CD4-positive, alpha-beta T cell treated with Interferon alpha-2 for 1 hour (primary cell): ENCODE measurements at regions not wholly inside any gene's neighbourhood (a gene's known extent, or its start where the extent isn't known, plus 50 kb on each side); places are given as distances from the start of the nearest gene placed in this dataset.

ENCODE experiments used
- DNase-seq, 2 donors: peaks; one replicate each; pipeline ENCODE4 v3.0.0-alpha.2; 2020 to 2022

DNA sequence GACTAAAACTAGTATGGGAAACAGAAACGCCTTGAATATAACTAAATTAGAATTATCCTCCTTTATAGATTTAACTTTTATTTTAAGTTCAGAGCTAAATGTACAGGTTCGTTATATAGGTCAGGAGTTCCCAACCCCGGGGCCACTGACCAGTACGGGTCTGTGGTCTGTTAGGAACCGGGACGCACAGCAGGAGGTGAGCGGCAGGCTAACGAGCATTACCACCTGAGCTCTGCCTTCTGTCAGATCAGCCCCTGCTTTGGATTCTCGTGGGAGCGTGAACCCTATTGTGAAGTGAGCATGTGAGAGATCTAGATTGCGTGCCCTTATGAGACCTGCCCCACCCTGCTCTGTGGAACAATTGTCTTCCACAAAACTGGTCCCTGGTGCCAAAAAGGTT, 51.0 kb downstream of the FAT4 start:
- DNase-seq, result no peak

DNA sequence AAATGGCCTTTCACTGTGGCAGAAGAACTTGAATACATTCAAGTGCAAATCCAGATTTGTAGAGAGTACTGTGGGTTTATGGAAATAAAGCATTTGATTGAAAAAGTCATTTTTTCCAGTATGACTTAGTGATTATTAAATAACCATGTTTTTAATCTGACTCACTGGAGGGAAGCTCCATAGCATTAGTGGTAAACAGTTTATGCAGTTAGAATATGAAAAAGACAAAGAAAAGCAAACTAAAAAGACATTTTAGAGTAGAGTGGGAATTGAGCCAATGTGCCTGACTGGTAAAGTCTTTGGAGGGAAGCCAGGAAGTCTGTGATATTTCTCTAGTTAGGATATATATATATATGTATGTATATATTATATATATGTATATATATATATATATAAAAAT, 53.4 kb downstream of the FAT4 start:
- no peak for DNase-seq

DNA sequence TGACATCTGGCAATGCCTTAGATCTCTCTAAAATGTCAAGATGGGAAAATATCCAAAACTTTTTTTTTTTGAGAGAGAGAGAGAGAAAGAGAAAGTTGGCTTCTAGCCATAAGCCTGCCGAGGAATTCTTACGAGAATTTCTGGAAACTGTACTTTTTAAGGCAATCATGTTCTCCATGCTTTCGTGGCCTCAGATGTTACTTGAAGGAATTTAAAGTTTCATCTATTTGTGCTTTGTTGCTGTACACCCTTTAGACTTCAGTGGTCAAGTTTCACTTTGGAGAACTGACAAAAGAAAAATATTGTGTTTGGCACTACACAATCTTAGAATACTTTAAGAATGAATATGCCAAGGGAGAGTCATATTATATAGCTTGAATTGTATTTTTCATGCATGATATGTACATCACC, 53.9 kb downstream of the FAT4 start:
- no peak for DNase-seq

DNA sequence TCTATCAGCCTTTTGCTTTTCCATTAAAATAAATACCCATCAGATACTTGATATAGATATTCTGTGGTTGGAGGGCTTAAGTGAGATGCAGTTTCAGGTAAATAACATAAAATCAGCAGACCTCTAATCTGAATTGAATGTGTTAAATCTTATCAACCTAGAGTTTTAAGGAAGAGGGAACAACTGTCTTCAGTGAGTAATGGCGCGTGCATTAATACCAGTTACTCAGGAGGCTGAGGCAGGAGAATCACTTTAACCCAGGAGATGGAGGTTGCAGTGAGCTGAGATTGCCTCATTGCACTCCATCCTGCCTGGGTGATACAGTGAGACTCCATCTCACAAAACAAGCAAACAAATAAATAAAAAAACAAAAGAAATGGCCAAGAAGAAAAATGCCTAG, 54.3 kb downstream of the FAT4 start:
- no peak for DNase-seq

DNA sequence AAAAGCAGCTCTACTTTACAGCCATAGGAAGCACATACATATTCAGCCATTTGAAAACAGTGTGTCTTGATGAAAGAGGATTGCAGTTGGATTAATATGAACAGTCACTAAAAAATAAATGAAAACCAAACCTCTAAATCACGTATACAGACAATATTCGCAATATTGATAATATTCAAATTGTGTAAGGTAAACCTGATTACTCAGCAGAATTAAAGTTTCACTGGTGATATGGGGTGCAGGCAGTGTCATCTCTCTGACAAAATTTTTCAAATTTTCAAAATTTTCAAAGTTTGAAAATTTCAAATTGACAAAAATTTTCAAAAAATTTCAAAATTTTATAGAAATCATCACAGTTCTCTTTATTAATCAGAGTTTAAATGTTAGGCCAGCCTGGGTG, 55.7 kb downstream of the FAT4 start:
- DNase-seq, result no peak

DNA sequence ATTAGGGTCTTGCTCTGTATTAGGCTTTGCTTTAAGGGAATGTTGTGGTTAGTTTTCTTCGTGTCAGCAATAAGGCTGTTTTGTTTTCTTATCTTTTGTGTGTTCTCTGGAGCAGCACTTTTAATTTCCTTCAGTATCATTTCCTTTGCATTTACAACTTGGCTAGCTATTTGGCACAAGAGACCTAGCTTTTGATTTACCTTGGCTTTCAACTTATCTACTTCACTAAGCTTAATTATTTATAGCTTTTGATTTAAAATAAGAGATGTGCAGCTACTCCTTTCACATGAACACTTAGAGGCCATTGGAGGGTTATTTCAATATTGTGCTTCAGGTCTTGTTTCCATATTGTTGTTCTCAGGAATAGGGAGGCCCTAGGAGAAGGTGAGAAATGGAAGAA, 68.2 kb downstream of the FAT4 start:
- no peak for DNase-seq

DNA sequence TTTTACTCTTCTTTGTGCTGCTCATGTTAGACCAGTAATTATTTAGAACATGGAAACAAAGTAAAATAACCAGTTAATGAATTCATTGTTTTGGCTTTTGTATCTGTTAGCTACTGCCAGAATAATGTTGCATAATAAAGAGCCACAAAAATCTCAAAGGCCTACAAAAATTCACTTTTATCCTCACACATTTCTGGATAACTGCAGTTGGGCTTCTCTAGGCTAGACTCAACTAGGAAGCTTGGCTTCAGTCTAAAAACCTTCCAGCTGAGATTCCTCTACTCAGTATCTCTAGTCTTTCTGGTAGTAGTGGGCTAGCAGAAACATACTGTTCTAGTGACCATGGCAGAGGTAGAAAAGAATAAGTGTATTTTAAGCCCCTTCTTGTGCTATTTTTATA, 73.0 kb downstream of the FAT4 start:
- DNase-seq, result no peak

DNA sequence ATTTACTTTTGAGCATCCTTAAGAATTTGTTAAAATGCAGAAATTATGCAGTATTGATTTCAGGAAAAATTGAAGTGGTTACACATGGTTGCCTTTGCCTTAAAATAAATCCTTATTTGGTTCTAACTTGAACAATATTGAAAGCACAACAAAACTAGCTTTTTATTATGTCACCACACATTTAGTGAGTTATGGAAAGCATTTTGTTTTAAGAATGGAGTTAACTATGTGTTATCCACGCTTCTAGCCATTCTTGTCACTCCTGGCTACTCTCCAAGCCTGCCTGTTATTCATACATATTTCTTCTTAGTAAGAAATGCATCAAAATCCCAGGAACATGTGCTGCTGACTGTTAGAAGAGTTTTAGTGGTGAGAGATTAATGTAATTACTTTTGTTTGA, 73.9 kb downstream of the FAT4 start:
- DNase-seq, result no peak

DNA sequence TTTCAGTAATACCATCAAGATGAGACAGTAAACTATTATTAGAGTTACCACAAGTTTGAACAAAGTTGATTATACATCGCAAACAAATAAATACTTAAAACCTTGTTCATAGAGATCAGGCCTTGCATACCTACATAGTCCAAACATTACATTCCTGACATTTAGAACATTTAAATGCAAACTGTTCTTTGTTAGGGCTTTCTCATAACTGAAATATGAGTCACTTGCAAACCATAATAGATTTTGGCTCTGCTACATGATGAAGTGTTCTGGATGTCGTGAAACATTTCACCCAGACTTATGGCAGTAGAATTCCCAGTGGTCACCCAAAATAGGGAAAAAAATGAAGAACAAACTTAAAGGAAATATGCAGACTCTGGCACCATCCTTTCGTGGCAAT, 75.0 kb downstream of the FAT4 start:
- no peak for DNase-seq

DNA sequence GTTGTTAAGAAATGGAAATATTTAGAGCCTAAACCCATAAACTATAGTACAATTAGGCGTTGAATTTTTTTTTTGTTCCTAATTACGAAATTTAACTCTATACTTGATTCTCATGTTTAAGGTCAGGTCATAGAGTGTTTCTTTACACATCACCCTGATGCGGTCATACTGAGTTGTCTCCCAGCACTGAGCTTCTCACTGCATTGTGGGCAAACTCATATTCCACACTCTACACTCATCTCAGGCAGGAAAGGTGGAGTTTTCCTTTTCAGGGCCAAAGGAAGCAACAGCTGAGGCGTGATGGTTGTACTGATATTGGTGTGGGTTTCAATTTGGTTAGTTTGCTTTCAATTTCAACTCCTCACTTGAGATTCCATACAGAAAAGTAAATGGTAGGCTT, 75.4 kb downstream of the FAT4 start:
- no peak for DNase-seq

DNA sequence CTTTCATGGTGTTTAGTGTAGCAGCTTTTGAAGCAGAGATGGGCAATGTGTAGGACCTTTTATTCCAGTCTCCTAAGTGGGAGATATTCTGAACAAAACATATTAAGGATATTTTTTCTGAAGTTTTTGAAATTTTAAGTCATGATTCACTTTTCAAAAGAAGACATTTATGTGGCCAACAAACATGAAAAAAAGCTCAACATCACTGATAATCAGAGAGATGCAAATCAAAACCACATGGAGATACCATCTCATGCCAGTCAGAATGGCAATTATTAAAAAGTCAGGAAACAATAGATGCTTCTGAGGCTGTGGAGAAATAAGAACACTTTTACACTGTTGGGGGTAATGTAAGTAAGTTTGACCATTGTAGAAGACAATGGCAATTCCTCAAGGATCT, 76.0 kb downstream of the FAT4 start:
- no peak for DNase-seq

DNA sequence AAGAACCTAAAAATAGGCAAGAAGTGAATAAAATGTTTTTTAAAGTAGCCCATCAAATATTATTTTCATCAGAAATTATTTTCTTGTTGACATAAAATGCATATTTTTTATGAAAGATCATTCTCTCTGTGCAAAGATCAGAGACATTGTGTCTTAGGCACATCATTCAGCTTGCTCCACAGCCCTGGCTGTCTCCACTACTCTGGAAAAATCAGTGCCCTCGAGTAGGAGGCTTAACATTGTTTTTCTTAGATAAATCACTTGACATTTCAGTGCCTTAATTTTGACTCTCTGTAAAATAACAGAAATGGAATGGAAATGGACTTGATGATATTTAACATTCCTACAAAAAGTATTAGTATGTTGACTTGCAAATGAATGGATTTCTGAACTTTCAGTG, 77.9 kb downstream of the FAT4 start:
- no peak for DNase-seq

DNA sequence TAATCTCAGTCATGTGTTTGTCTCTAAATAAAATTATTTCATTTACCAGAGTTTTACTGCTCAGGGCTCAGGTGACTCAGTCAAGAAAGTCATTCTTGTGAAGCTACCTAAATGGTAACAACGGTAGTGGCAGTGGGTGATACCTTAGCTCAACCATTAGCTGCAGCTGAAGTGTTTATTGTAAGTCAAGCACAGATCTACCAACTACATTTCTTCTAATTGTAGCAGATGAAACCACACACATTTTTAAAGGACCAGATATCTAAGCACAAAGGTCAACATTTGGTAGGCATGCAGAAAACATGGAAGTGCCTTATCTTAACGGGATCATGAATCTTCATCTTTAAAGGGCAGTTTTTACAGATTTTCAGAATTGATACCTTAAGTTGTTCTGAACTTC, 79.1 kb downstream of the FAT4 start:
- no peak for DNase-seq

DNA sequence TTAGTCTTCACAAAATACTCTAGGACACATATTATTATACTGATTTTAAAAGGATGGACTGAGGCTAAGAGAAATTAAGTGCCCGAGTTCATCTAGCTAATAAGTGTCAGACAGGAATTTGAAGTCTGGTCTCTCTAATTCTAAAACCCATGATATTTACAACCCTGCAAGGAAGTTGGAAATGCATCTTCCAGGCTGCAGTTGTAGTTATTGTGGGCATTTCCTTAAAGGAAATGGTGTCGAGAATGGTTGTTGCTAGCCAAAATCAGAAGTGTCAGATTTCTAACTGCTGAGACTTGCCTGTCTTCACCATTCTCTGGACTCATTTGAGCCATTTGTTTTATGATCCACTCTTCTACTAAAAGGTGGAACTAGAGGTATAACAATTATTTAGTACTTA, 82.5 kb downstream of the FAT4 start:
- no peak for DNase-seq

DNA sequence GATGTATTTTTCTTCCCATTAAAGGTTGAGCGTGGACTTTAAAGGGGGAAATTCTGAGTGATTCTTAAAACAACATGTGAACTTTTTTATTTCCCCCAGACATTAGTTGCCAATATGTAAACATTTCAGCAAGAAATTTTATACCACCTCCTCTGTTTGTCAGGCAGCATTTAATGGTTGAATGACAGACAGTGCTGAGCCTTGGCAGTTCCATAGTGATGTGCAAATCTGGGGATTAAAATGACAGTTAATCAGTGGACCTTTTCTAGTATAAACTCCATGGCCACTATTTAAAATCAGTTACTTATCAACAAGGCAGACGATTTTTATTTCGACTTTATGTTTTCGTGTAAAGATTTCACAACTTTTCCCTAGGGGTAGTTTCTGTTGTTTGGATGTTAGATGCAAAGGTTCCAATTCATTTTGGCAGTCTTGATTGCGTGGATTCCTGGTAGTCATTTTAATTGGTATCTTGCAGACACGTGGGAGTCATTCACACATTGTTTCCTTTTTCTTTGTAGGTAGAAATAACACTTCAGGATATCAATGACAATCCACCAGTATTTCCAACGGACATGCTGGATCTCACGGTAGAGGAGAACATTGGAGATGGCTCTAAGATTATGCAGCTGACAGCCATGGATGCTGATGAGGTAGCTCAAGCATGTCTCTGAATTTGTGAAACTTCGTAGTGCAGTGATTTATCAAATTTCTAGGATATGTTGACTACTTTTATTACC, 83.7 kb downstream of the FAT4 start:
- DNase-seq, result no peak

DNA sequence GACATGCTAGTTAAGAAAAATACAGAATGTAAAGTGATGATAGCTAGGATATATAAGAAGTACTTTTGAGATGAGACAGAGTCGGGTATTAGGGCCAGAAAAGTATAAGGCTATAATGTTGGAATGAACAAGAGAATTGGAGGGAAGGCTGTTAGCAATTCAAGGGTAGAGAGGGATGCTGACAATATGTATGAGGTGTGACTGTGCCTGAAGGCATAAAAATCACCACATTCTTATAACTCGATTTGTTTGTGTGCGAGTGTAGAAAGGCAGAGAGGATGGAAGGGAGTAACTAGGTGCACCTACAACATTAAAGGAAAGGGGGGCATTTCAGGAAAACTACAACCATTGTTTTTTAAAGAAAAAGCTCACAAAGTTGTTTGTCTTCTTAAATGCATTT, 86.0 kb downstream of the FAT4 start:
- no peak for DNase-seq

DNA sequence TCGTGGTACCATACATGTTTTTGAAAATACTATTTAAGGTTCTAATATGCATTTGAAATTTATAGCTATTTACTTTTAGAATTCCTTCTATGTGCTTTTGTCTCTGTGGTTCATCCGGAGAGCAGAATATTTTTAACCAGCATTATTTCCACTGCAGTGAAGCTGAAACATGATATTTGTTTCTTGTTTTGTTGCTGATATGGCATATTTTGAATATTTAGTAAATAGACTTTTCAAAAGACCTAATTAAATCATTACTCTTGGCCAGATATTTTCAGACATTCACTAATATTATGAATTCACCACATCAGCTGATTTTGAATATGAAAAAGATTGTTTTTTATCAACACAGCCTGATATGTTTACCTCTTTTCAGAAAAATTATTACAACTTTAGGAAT, 87.0 kb downstream of the FAT4 start:
- no peak for DNase-seq

DNA sequence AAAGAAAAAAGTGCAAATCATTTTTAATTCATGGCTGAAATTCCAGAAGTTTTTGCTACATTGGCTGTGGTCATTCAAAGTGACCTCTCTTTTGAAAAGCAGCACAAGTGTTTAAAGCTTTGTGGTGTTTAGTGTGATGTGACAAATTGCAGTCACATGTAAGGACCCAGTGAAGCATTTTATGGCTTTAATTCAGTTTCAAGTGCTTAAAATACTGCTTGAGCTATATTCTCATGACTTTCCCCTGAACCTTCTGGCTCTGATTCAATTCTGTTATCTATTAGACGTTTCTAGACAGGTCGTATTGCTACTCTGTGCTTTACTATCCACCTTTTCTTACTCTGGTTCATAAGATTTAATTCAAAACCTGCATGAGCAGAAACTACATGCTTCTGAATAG, 105.8 kb downstream of the FAT4 start:
- no peak for DNase-seq

DNA sequence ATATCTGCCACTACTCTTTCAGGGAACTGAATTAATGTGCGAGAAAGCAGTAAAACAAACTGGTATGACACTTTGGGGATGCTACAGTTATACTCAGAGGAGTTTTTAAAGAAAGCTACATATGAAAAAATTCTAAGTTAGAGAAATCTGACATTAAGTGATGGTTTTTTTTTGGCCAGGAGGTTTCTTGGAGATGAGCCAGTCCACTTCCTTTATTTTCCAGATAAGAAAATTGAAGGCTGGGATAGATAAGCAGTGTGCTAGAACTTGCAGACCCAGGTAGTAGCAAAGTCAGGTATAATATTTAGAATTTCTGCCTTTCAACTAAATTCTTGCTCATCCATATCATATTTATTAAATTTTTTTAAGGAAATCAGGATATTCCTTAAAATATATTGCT, 106.8 kb downstream of the FAT4 start:
- no peak for DNase-seq

DNA sequence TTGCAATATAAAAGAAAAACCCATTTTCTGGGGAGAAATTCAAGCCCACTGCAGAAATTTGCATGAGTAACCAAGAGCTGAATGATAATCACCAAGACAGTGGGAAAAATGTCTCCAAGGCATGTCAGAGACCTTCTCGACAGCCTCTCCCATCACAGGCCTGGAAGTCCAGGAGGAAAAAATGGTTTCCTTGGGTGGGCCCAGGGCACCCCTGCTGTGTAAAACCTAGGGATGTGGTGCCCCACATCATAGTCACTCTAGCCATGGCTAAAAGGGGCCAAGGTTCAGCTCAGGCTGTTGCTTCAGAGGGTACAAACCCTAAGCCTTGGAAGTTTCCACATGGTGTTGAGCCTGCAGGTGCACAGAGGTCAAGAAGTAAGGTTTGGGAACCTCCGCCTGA, 108.4 kb downstream of the FAT4 start:
- no peak for DNase-seq

DNA sequence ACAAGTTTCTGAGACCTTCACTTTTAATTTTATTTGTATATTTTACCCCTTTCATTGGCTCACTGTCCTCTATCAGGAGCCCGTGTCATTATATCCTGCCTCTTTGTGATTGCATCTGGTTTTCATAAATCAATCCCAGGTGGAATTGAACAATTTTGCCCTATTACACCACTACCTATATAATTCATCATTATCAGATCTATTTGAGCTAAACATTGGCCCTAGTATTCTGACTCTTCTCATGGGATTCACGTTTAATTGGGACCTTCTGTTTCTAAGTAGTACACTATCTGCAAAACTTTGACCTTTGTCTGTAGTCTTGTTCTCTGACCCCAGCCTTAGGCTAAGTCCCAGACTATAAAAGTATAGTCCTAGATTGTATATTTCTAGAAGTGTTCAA, 114.1 kb downstream of the FAT4 start:
- DNase-seq, result no peak

DNA sequence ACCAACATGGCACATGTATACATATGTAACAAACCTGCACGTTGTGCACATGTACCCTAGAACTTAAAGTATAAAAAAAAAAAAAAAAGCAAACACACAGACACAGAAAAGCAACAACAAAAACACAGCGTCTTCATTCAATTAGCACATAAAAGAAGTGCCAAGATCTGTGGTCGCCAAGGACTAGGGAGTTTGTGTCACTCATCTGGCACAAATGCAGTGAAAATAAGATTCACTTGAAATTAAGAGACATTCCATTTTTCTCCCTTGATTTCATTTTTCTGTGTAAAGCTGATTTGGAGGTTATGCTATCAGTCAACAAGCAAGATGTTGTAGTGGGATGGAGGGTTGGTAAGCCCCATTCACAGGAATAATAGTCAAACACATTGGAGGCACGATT, 115.3 kb downstream of the FAT4 start:
- no peak for DNase-seq

DNA sequence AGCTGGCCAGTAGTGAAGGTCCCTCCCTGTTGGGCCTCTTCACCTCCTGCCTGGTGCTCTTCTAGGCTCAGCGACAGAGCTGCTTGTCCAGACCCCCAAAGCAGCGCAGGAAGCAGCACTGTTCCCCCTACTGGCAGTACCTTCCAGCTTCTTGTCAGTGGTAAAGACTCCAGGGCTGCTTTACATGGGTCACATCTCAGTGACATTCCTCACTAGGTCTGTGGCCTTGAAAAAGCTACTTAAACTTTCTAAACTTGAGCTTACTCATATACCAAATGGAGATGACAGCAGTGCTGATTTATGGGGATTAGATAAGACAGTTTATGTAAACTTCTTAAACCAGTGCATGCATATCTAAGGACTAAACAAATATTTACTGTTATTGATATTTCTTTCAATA, 117.3 kb downstream of the FAT4 start:
- no peak for DNase-seq

DNA sequence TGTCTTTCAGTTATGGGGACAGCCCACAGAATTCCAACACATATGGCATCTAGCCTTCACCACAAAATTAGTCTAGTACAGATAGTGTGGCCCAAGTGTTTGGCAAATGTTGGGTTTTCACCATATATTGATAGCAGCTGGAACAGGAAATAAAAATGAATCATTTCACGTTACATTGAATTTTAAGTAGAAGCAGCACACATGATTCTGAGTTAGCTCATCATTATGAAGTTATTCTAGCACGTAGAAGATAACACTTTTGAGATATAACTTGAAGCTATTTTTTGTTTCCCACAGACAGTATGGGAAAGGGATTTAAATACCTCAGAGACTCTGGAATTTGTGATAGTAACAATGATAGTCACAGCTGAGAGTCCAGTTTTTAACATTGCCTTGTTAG, 118.7 kb downstream of the FAT4 start:
- no peak for DNase-seq

DNA sequence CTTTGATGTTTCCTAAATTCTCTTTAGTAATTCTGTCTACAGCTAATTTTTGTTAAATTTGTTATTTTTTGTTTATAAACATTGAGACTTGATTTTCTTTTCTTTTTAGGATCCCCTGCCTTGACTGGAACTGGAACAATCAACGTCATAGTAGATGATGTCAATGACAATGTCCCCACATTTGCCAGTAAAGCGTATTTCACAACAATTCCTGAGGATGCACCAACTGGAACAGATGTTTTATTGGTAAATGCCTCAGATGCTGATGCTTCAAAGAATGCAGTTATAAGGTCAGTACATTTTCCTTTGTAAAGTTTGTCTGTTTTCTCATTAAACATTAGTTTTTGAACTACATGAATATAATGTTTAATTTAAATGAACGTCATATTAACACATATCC, 119.4 kb downstream of the FAT4 start:
- no peak for DNase-seq

DNA sequence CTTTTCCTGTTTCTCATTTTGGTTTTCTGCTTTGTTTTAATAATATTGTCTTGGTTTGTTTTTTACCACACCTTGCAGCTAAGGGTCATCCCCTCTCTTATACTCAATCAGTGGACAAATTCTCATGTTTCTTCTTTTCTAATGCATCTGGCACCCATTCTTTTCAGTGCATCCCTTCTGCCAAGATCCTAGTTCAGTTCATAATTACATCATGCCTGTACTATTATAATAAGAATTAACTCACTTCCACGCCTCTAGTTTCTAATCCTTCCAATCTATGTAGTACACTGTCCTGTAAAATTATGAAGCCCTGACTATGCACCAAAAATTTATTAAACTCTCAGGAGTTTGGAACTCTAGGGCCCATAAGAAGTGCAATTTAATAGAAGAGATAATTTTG, 126.1 kb downstream of the FAT4 start:
- no peak for DNase-seq
